K562 (cell line): ENCODE measurements at regions not wholly inside any gene's neighbourhood (a gene's known extent, or its start where the extent isn't known, plus 50 kb on each side); places are given as distances from the start of the nearest gene placed in this dataset.

ENCODE experiments used
- ATAC-seq: fragments of 200-7000 bp; cut with Tn5 transposase; 3 replicates; pipeline ENCODE4 v1.9.1; 2020; ENCODE audit warnings: moderate library complexity
- BruUV-seq: library from RNA; stranded (reverse); fragments of 400-500 nt; replicated peaks from 2 replicates; lab custom pipeline; 2021; lab: Mats Ljungman, UMichigan
- CTCF ChIA-PET: fragments of 300-600 bp; formaldehyde crosslinking; extraction: SDS; loops from one replicate; lab custom pipeline; 2021; ENCODE audit warnings: low intra/inter-chr PET ratio; lab: Yijun Ruan, JAX
- POLR2A ChIA-PET: fragments of 300-600, 350-650 bp; sonication (Branson Sonifier 250); formaldehyde crosslinking; extraction: SDS; loops from one replicate; lab custom pipeline; 2021; ENCODE audit warnings: antibody characterized with exemption, inconsistent platforms; lab: Yijun Ruan, JAX
- DNase-seq, 4 experiments: peaks; one replicate each; pipeline versions ENCODE4 v3.0.0 to v3.0.0-alpha.2; 2011 to 2018; ENCODE audit warnings: low spot score in 3 of 4, mixed read lengths in 3 of 4; ENCODE audit errors: extremely low read depth in 1 of 4
- FAIRE-seq: peaks from 2 replicates; lab custom pipeline; 2011; peaks lifted over from hg19 to GRCh38; lab: Jason Lieb, UNC
- H2AFZ ChIP-seq: 2 replicates; pipeline ENCODE4 v1.6.0; 2011; ENCODE audit warnings: low read depth, low read length, control low read depth, inconsistent platforms
- H3K27ac ChIP-seq: fragments of 200-600 bp; 3 replicates; pipeline ENCODE4 v1.8.0; 2011; ENCODE audit warnings: low read depth, mild to moderate bottlenecking, control low read depth, inconsistent platforms, low read length, moderate library complexity, mixed read lengths; ENCODE audit errors: extremely low read depth
- H3K27me3 ChIP-seq, 2 experiments: fragments of 300-600 bp in 1 of 2; 2 replicates in 1 of 2; 3 replicates in 1 of 2; pipeline versions ENCODE4 v1.6.0 to v1.8.0; 2011; ENCODE audit warnings: inconsistent platforms in 2 of 2, low read length in 2 of 2, mild to moderate bottlenecking in 1 of 2, mixed read lengths in 1 of 2, moderate library complexity in 1 of 2; ENCODE audit not compliant: control insufficient read depth in 2 of 2, insufficient read depth in 2 of 2
- H3K36me3 ChIP-seq: fragments of 300-600 bp; 3 replicates; pipeline ENCODE4 v1.8.0; 2011; ENCODE audit warnings: mild to moderate bottlenecking, low read length, inconsistent platforms; ENCODE audit not compliant: control insufficient read depth, insufficient read depth
- H3K4me1 ChIP-seq, 2 experiments: fragments of 200-600 bp in 1 of 2; replicated peaks in 1 of 2; 2 replicates in 1 of 2; 3 replicates in 1 of 2; pipeline versions ENCODE4 v1.5.1 to v1.8.0; 2011; ENCODE audit warnings: inconsistent platforms in 2 of 2, low read length in 2 of 2, mild to moderate bottlenecking in 1 of 2, mixed read lengths in 1 of 2, moderate library complexity in 1 of 2; ENCODE audit not compliant: control insufficient read depth in 2 of 2, insufficient read depth in 2 of 2
- H3K4me2 ChIP-seq: 2 replicates; pipeline ENCODE4 v1.6.1; 2011; ENCODE audit warnings: low read length, control low read depth, inconsistent platforms, mixed read lengths; ENCODE audit not compliant: insufficient read depth
- H3K4me3 ChIP-seq: fragments of 200-600 bp; sonication (generic), shearing (Covaris generic); 2 replicates; pipeline ENCODE4 v1.5.1; 2016; ENCODE audit warnings: control low read depth, inconsistent platforms
- H3K79me2 ChIP-seq: fragments of 200-600 bp; 3 replicates; pipeline ENCODE4 v1.8.0; 2011; ENCODE audit warnings: low read length, inconsistent platforms; ENCODE audit not compliant: control insufficient read depth, insufficient read depth
- H3K9ac ChIP-seq, 2 experiments: 2 replicates each; pipeline versions ENCODE4 v1.6.0 to v1.6.1; 2011; ENCODE audit warnings: low read depth in 2 of 2, low read length in 2 of 2, control low read depth in 1 of 2, inconsistent platforms in 1 of 2, mild to moderate bottlenecking in 1 of 2, mixed read lengths in 1 of 2; ENCODE audit not compliant: insufficient read depth in 1 of 2
- H3K9me1 ChIP-seq: one replicate; pipeline ENCODE4 v1.6.0; 2011; ENCODE audit warnings: inconsistent platforms, mild to moderate bottlenecking, low read length, moderate library complexity; ENCODE audit not compliant: control insufficient read depth, insufficient read depth
- H3K9me3 ChIP-seq: replicated peaks from 2 replicates; pipeline ENCODE4 v1.5.1; 2011; ENCODE audit warnings: low read depth, low read length, inconsistent platforms; ENCODE audit not compliant: control insufficient read depth, insufficient read depth
- H4K20me1 ChIP-seq: replicated peaks from 2 replicates; pipeline ENCODE4 v1.6.1; 2011; ENCODE audit warnings: low read length, inconsistent platforms, mixed read lengths; ENCODE audit not compliant: control insufficient read depth, insufficient read depth
- ATF7 ChIP-seq: fragments of 450-650 bp; IDR thresholded peaks from 2 replicates; pipeline ENCODE4 v1.7.1; 2014; ENCODE audit warnings: mild to moderate bottlenecking, moderate library complexity
- ETV6 ChIP-seq, 3 experiments: fragments of 150-350 bp in 1 of 3; sonication (generic) in 1 of 3; formaldehyde crosslinking in 1 of 3; IDR thresholded peaks; 2 replicates each; pipeline versions ENCODE4 v1.6.1 to v1.8.0; 2014 to 2022; ENCODE audit warnings: borderline replicate concordance in 2 of 3, low read depth in 2 of 3, antibody characterized with exemption in 1 of 3, low read length in 1 of 3, mild to moderate bottlenecking in 1 of 3, missing genetic modification reagents in 1 of 3
- KDM2B ChIP-seq: fragments of 250-450 bp; sonication (Bioruptor Pico); IDR thresholded peaks from 2 replicates; pipeline ENCODE4 v1.8.0; 2021; ENCODE audit warnings: mild to moderate bottlenecking, moderate library complexity
- MEF2A ChIP-seq: IDR thresholded peaks from 2 replicates; pipeline ENCODE4 v1.6.1; 2011; ENCODE audit warnings: low read depth, mild to moderate bottlenecking, low read length, moderate library complexity; ENCODE audit not compliant: control insufficient read depth
- NFYB ChIP-seq: IDR thresholded peaks from 2 replicates; pipeline ENCODE4 v1.6.1; 2011; ENCODE audit warnings: mild to moderate bottlenecking, moderate library complexity; ENCODE audit not compliant: insufficient read length; ENCODE audit errors: extremely low read depth
- NR2C1 ChIP-seq, 2 experiments: fragments of 450-650 bp; IDR thresholded peaks; 2 replicates each; pipeline ENCODE4 v1.6.1; 2017; ENCODE audit warnings: mild to moderate bottlenecking in 2 of 2, antibody characterized with exemption in 1 of 2, inconsistent platforms in 1 of 2, missing compliant biosample characterization in 1 of 2, missing genetic modification characterization in 1 of 2
- PHB2 ChIP-seq: fragments of 450-650 bp; IDR thresholded peaks from 2 replicates; pipeline ENCODE4 v1.6.1; 2017; ENCODE audit warnings: low read depth
- PRMT5 ChIP-seq: sonication (generic); formaldehyde crosslinking; IDR thresholded peaks from 2 replicates; pipeline ENCODE4 v1.5.0; 2020; ENCODE audit warnings: missing genetic modification reagents
- SP2 ChIP-seq: IDR thresholded peaks from 2 replicates; pipeline ENCODE4 v1.6.1; 2011; ENCODE audit warnings: mild to moderate bottlenecking, low read depth, low read length, moderate library complexity; ENCODE audit not compliant: poor library complexity, severe bottlenecking; ENCODE audit errors: extremely low read depth
- ZFPM2 ChIP-seq: fragments of 250-450 bp; sonication (Bioruptor Pico); IDR thresholded peaks from 2 replicates; pipeline ENCODE4 v1.5.1; 2022; ENCODE audit warnings: mild to moderate bottlenecking
- ZNF445 ChIP-seq: fragments of 250-450 bp; sonication (Bioruptor Pico); IDR thresholded peaks from 2 replicates; pipeline ENCODE4 v1.4.0; 2020; ENCODE audit warnings: low read depth, mild to moderate bottlenecking, moderate library complexity
- ZNF589 ChIP-seq: fragments of 200-800 bp; sonication (Bioruptor generic); IDR thresholded peaks from 2 replicates; pipeline ENCODE4 v1.6.1; 2016; ENCODE audit warnings: low read depth, missing genetic modification characterization, missing compliant biosample characterization
- WGBS: fragments of 100-300 bp; shearing (Covaris generic); methylation state at CpG from one replicate; pipeline ENCODE4 v1.1.6; 2016; ENCODE audit warnings: low coverage, mixed read lengths; ENCODE audit not compliant: insufficient coverage; ENCODE audit errors: missing lambda C conversion rate; 5-methylcytosine and 5-hydroxymethylcytosine counted together
- in situ Hi-C: fragments of 300-500 bp; cut with MboI; formaldehyde crosslinking; loops from 4 replicates; pipeline ENCODE4 v1.15.0; 2018; ENCODE audit warnings: inconsistent platforms, mixed read lengths
- intact Hi-C: fragments of 100-400 bp; cut with micrococcal nuclease; formaldehyde crosslinking; loops from 2 replicates; pipeline ENCODE4 v1.14.2; 2022
- TF ChIP-seq, protein P1 (sequence below): sonication (generic); formaldehyde crosslinking; IDR thresholded peaks from 2 replicates; pipeline ENCODE4 v1.8.1; 2023; ENCODE audit warnings: mild to moderate bottlenecking, missing genetic modification reagents, moderate library complexity
- TF ChIP-seq, protein P2 (sequence below), 2 experiments: fragments of 250-450 bp in 1 of 2; fragments of 450-650 bp in 1 of 2; sonication (Bioruptor Pico) in 1 of 2; IDR thresholded peaks; 2 replicates each; pipeline versions ENCODE4 v1.6.1 to v1.8.0; 2016 to 2021; ENCODE audit warnings: mild to moderate bottlenecking in 2 of 2, moderate library complexity in 2 of 2, missing compliant biosample characterization in 1 of 2, missing genetic modification characterization in 1 of 2

DNA sequence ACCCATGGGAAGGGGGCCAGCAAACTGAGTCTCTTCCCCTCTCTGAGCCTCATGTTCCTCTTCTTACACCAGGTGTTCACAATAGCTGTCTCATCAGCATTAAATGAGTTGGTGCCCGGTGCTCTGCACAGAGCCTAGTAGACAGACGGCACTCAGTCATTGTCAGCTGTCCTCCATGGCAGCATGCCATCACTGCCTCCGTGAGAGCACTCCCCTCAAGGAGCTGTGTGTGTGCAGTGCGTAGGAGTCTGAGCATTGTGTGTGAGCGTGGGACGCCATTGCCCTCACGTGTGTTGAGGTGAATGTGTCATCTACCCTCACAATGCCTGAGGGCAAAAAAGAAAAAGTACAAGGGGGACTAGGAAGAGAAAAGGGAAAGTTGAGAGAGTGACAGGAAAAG is 536.5 kb downstream of the CDK5RAP2 start:
- no peaks in the 10 kb centered on the region for H3K36me3 ChIP-seq
- no peaks in the 10 kb centered on the region for H3K9me3 ChIP-seq
- no peaks in the 10 kb centered on the region for H3K4me1 ChIP-seq
- H2AFZ ChIP-seq: no peak overlapping the region
- TF ChIP-seq SP2 (no peak), MEF2A (no peak), PHB2 (no peak), ZNF445 (CRISPR knock-in tag) (no peak)
- TF ChIP-seq, all 486 proteins: peak for 0
- Histone ChIP-seq H3K79me2 (no peaks in the 10 kb centered on the region), H3K4me3 (no peak overlapping the region), H3K4me2 (no peak overlapping the region), H3K27ac (no peak overlapping the region), H3K9ac (no peak overlapping the region), H3K27me3 (no peaks in the 10 kb centered on the region), H4K20me1 (no peaks in the 10 kb centered on the region), H3K9me1 (no peaks in the 10 kb centered on the region)
- ATAC-seq: no peak
- ChIA-PET CTCF (no interaction called here), POLR2A (no interaction called here)
- FAIRE-seq: no peak
- intact Hi-C loops (no loop called here), in situ Hi-C loops (no loop called here)
- BruUV-seq: no TSS peak
- WGBS: 0% methylated on average over 7 of the region's 7 CpGs
- DNase-seq: no peak

DNA sequence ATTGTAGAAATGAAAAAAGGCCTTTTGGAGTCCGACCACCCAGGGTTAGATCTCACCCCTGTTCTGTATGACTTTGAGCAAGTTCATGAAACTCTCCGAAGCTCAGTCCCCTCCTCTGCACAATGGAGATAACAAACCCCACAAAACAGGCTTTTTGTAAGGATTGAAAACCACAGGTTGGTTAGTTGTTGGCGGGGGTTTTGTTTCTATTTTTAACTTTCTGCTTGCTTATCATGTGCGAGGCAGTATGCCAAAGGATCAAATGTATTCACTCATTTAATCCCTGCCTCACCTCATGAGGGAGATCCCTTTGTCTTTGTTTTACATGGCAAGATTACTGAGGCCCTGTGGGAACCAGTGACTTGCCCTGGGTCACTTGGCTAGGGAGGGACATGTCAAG is 539.1 kb downstream of the CDK5RAP2 start:
- BruUV-seq: no TSS peak
- in situ Hi-C loops: no loop called here
- DNase-seq: no peak
- H3K4me1 ChIP-seq: no peaks in the 10 kb centered on the region
- H3K27me3 ChIP-seq: no peaks in the 10 kb centered on the region
- H4K20me1 ChIP-seq: no peaks in the 10 kb centered on the region
- no peak overlapping the region for H2AFZ ChIP-seq
- no peak overlapping the region for H3K4me3 ChIP-seq
- H3K9me1 ChIP-seq: no peaks in the 10 kb centered on the region
- H3K9me3 ChIP-seq: no peaks in the 10 kb centered on the region
- no peaks in the 10 kb centered on the region for H3K36me3 ChIP-seq
- no peak overlapping the region for H3K4me2 ChIP-seq
- H3K27ac ChIP-seq: no peak overlapping the region
- FAIRE-seq: no peak
- no peak overlapping the region for H3K9ac ChIP-seq
- ChIA-PET CTCF (no interaction called here), POLR2A (no interaction called here)
- intact Hi-C loops: no loop called here
- no peak for ATAC-seq
- 0% methylated on average over 4 of the region's 4 CpGs for WGBS
- H3K79me2 ChIP-seq: no peaks in the 10 kb centered on the region
- TF ChIP-seq ZFPM2 (CRISPR knock-in tag) (no peak), NFYB (no peak), ETV6 (IDR thresholded peaks at IDR 0.05; ENCODE audit: borderline replicate concordance in 1 of 2, low read depth in 2 of 2, low read length in 1 of 2) (no peak), ETV6 (CRISPR knock-in tag; IDR thresholded peaks at IDR 0.05; ENCODE audit: borderline replicate concordance) (no peak), PRMT5 (no peak), ZNF589 (CRISPR knock-in tag) (no peak), NR2C1 (IDR thresholded peaks at IDR 0.05) (no peak), NR2C1 (tag; IDR thresholded peaks at IDR 0.05) (no peak), KDM2B (CRISPR knock-in tag) (no peak), ATF7 (no peak)
- TF ChIP-seq, protein P1, sequence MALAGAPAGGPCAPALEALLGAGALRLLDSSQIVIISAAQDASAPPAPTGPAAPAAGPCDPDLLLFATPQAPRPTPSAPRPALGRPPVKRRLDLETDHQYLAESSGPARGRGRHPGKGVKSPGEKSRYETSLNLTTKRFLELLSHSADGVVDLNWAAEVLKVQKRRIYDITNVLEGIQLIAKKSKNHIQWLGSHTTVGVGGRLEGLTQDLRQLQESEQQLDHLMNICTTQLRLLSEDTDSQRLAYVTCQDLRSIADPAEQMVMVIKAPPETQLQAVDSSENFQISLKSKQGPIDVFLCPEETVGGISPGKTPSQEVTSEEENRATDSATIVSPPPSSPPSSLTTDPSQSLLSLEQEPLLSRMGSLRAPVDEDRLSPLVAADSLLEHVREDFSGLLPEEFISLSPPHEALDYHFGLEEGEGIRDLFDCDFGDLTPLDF (CRISPR knock-in tag): no peak
- TF ChIP-seq, protein P2, sequence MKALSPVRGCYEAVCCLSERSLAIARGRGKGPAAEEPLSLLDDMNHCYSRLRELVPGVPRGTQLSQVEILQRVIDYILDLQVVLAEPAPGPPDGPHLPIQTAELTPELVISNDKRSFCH (CRISPR knock-in tag; IDR thresholded peaks at IDR 0.05): no peak
- TF ChIP-seq, protein P2 (tag; IDR thresholded peaks at IDR 0.05): no peak
